ENCODE measurements at regions not wholly inside any gene's neighbourhood (a gene's known extent, or its start where the extent isn't known, plus 50 kb on each side); places are given as distances from the start of the nearest gene placed in this dataset.

GRCh38 chr2:224640679-224641078 lies 55.5 kb upstream of the CUL3 start:
- Histone ChIP-seq H3K9me3 (replicated peaks; ENCODE audit: control insufficient read depth, insufficient read depth, low read length) (no peaks in the 10 kb centered on the region), H3K27ac (ENCODE audit: insufficient read depth, low read depth, low read length) (no peak overlapping the region), H3K27me3 (ENCODE audit: control insufficient read depth in 2 of 2, insufficient read depth in 2 of 2, low read length in 2 of 2) (peaks cover 2 to 8% of the 10 kb centered on the region in 2 experiments), H3K9ac (replicated peaks; ENCODE audit: extremely low read depth, insufficient read depth, low read length) (no peak overlapping the region), H3K4me3 (replicated peaks in 1 of 3; ENCODE audit: insufficient read depth in 1 of 3, low read depth in 1 of 3, low read length in 3 of 3) (no peak overlapping the region), H4K20me1 (replicated peaks; ENCODE audit: control insufficient read depth, extremely low read depth, insufficient read depth, low read length) (no peaks in the 10 kb centered on the region), H3K9me1 (replicated peaks; ENCODE audit: control insufficient read depth, extremely low read depth, insufficient read depth, low read length) (no peaks in the 10 kb centered on the region), H3K79me2 (ENCODE audit: control insufficient read depth, insufficient read depth, low read length) (no peaks in the 10 kb centered on the region), H3K4me1 (ENCODE audit: control insufficient read depth, extremely low read depth, insufficient read depth, low read length) (no peaks in the 10 kb centered on the region), H3K4me2 (ENCODE audit: insufficient read depth, low read length) (no peak overlapping the region), H2AFZ (ENCODE audit: low read depth, low read length) (no peak overlapping the region), H3K36me3 (ENCODE audit: control insufficient read depth in 2 of 2, extremely low read depth in 1 of 2, insufficient read depth in 2 of 2, low read length in 2 of 2) (no peaks in the 10 kb centered on the region)
- ChIA-PET POLR2A (no interaction called here), CTCF (interaction anchor here (1.1 kb wide), 1 partner anchor 647 kb away, joined by 3 read pairs; no protein-coding TSS in a partner anchor)
- DNase-seq (ENCODE audit: low read depth, low spot score) (no peak), FAIRE-seq (no peak)
- BruUV-seq (replicated peaks), result no TSS peak
- TF ChIP-seq JUN (IDR thresholded peaks at IDR 0.05; ENCODE audit: borderline replicate concordance, insufficient read depth, insufficient read length, low read depth) (no peak), FOS (IDR thresholded peaks at IDR 0.05; ENCODE audit: borderline replicate concordance, insufficient read depth, low read length) (no peak), CTCF (IDR thresholded peaks at IDR 0.05; ENCODE audit: extremely low read depth in 1 of 2, insufficient read depth in 1 of 2, low read depth in 1 of 2, low read length in 2 of 2) (no peak), POLR2AphosphoS5 (IDR thresholded peaks at IDR 0.05; ENCODE audit: insufficient read depth, low read depth, low read length) (no peak), POLR2A (IDR thresholded peaks at IDR 0.05; ENCODE audit: low read depth, low read length) (no peak), EZH2 (IDR thresholded peaks at IDR 0.05; ENCODE audit: borderline replicate concordance, low read depth, low read length, severe bottlenecking) (no peak), MAX (IDR thresholded peaks at IDR 0.05; ENCODE audit: insufficient read depth, insufficient read length) (no peak)
- dilution Hi-C loops (cut with MboI; ENCODE audit: extremely low pct_ligation_motif_present, low sequenced_read_pairs), result no loop called here
- intact Hi-C loops (cut with micrococcal nuclease), result no loop called here
